ENCODE measurements at regions not wholly inside any gene's neighbourhood (a gene's known extent, or its start where the extent isn't known, plus 50 kb on each side); places are given as distances from the start of the nearest gene placed in this dataset.

DNA sequence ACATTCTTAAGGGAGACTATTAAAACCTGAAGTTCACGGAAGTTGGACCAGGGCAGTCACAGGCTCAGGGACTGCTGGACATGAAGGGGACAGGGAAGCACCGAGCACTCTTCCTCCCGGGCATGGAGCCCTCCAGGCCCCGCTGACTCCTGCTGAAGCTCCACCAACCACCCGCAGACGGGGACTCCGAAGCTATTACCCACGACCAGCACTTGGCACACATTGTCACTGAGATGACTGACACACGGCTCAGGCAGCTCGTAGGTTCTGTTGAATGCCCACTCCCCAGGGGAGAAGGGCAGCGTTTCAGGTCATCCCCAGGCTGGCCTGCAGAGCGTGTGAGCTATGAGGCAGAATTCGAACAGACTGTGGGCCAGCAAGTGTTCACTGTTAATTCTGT lies 234.8 kb downstream of the NDUFA10 start:
- TF ChIP-seq ZNF324 (tag by site-specific recombination; IDR thresholded peaks at IDR 0.05) (no peak), ZNF501 (tag by site-specific recombination; IDR thresholded peaks at IDR 0.05) (no peak)
- TF ChIP-seq, protein P1, sequence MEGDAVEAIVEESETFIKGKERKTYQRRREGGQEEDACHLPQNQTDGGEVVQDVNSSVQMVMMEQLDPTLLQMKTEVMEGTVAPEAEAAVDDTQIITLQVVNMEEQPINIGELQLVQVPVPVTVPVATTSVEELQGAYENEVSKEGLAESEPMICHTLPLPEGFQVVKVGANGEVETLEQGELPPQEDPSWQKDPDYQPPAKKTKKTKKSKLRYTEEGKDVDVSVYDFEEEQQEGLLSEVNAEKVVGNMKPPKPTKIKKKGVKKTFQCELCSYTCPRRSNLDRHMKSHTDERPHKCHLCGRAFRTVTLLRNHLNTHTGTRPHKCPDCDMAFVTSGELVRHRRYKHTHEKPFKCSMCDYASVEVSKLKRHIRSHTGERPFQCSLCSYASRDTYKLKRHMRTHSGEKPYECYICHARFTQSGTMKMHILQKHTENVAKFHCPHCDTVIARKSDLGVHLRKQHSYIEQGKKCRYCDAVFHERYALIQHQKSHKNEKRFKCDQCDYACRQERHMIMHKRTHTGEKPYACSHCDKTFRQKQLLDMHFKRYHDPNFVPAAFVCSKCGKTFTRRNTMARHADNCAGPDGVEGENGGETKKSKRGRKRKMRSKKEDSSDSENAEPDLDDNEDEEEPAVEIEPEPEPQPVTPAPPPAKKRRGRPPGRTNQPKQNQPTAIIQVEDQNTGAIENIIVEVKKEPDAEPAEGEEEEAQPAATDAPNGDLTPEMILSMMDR (tag by site-specific recombination; IDR thresholded peaks at IDR 0.05): no peak

All from HEK293 (cell line).